ENCODE measurements at regions not wholly inside any gene's neighbourhood (a gene's known extent, or its start where the extent isn't known, plus 50 kb on each side); places are given as distances from the start of the nearest gene placed in this dataset.
"Not testable (repeated sequence)": the region's sequence is repeated elsewhere in the genome, so short reads cannot be mapped to it uniquely, and the experiment has no call there.

- DNase-seq (no peak), ATAC-seq (ENCODE audit: low FRiP score in 2 of 2) (no peak)
- no peaks in the 10 kb centered on the region for H3K9me3 ChIP-seq
- H3K27me3 ChIP-seq = no peaks in the 10 kb centered on the region
- 85 to 86% methylated on average over 2 of the region's 2 CpGs for WGBS, 2 donors
- H3K36me3 ChIP-seq = no peaks in the 10 kb centered on the region
- no peaks in the 10 kb centered on the region for H3K4me1 ChIP-seq
- no peak overlapping the region for H3K4me3 ChIP-seq
- TF ChIP-seq EP300 (IDR thresholded peaks at IDR 0.05) (no peak), POLR2AphosphoS5 (IDR thresholded peaks at IDR 0.05) (no peak), CTCF (IDR thresholded peaks at IDR 0.05) (no peak), POLR2A (IDR thresholded peaks at IDR 0.05) (no peak)
- no peak overlapping the region for H3K27ac ChIP-seq
These were observed 261.7 kb downstream of the ANKRD50 start for GRCh38 chr4:124450851-124451250.

- TF ChIP-seq POLR2A (IDR thresholded peaks at IDR 0.05) (no peak), CTCF (IDR thresholded peaks at IDR 0.05) (no peak), POLR2AphosphoS5 (IDR thresholded peaks at IDR 0.05) (no peak), EP300 (IDR thresholded peaks at IDR 0.05) (no peak)
- 85 to 89% methylated on average over 2 of the region's 2 CpGs for WGBS, 2 donors
- no peak overlapping the region for H3K27ac ChIP-seq
- H3K4me1 ChIP-seq = no peaks in the 10 kb centered on the region
- no peaks in the 10 kb centered on the region for H3K9me3 ChIP-seq
- no peaks in the 10 kb centered on the region for H3K36me3 ChIP-seq
- H3K27me3 ChIP-seq = no peaks in the 10 kb centered on the region
- DNase-seq (no peak), ATAC-seq (ENCODE audit: low FRiP score in 2 of 2) (no peak)
- no peak overlapping the region for H3K4me3 ChIP-seq
These were observed 257.7 kb downstream of the ANKRD50 start for GRCh38 chr4:124454772-124455270.

- WGBS, 2 donors = 95 to 97% methylated on average over 3 of the region's 3 CpGs
- H3K4me1 ChIP-seq = no peaks in the 10 kb centered on the region
- H3K27me3 ChIP-seq = no peaks in the 10 kb centered on the region
- H3K27ac ChIP-seq = no peak overlapping the region
- no peak overlapping the region for H3K4me3 ChIP-seq
- TF ChIP-seq EP300 (IDR thresholded peaks at IDR 0.05) (no peak), CTCF (IDR thresholded peaks at IDR 0.05) (no peak), POLR2AphosphoS5 (IDR thresholded peaks at IDR 0.05) (no peak), POLR2A (IDR thresholded peaks at IDR 0.05) (no peak)
- H3K36me3 ChIP-seq = no peaks in the 10 kb centered on the region
- no peak for DNase-seq
- no peak for ATAC-seq (ENCODE audit: low FRiP score in 2 of 2)
- H3K9me3 ChIP-seq = no peaks in the 10 kb centered on the region
These were observed 256.9 kb downstream of the ANKRD50 start for GRCh38 chr4:124455671-124456070.

GRCh38 chr4:124459196-124459940 is 253.2 kb downstream of the ANKRD50 start:
- no peak overlapping the region for H3K4me3 ChIP-seq
- WGBS, 2 donors = 72 to 81% methylated on average over 3 of the region's 3 CpGs
- no peaks in the 10 kb centered on the region for H3K27me3 ChIP-seq
- H3K36me3 ChIP-seq = no peaks in the 10 kb centered on the region
- ATAC-seq (ENCODE audit: low FRiP score in 2 of 2) (no peak), DNase-seq (no peak)
- no peaks in the 10 kb centered on the region for H3K4me1 ChIP-seq
- H3K9me3 ChIP-seq = peaks cover 0 to 24% (median 15%) of the 10 kb centered on the region in 4 donors
- H3K27ac ChIP-seq = peak overlapping the region in 1 of 4 donors; percentile 44
- TF ChIP-seq POLR2AphosphoS5 (IDR thresholded peaks at IDR 0.05) = no peak

- no peak for ATAC-seq (ENCODE audit: low FRiP score in 2 of 2)
- Histone ChIP-seq H3K36me3 (no peaks in the 10 kb centered on the region), H3K27me3 (no peaks in the 10 kb centered on the region), H3K4me3 (no peak overlapping the region), H3K9me3 (peaks cover 0 to 24% (median 15%) of the 10 kb centered on the region in 4 donors), H3K4me1 (no peaks in the 10 kb centered on the region), H3K27ac (peak overlapping the region in 1 of 4 donors; percentile 44)
- peak in 1 of 4 donors; percentile 49 for TF ChIP-seq EP300 (IDR thresholded peaks at IDR 0.05)
- no peak for TF ChIP-seq CTCF (IDR thresholded peaks at IDR 0.05)
- no peak for TF ChIP-seq POLR2AphosphoS5 (IDR thresholded peaks at IDR 0.05)
- 61% methylated on average over 5 of the region's 5 CpGs for WGBS, 2 donors
- no peak for DNase-seq
These were observed 252.6 kb downstream of the ANKRD50 start for GRCh38 chr4:124459941-124460310.

- H3K36me3 ChIP-seq; H3K4me1 ChIP-seq; H3K4me3 ChIP-seq; ATAC-seq (ENCODE audit: low FRiP score in 2 of 2); H3K27ac ChIP-seq; DNase-seq; H3K27me3 ChIP-seq: not testable (repeated sequence)
- WGBS, 2 donors = 90 to 93% methylated on average over 7 of the region's 7 CpGs
- H3K9me3 ChIP-seq = peaks cover 0 to 24% (median 15%) of the 10 kb centered on the region in 4 donors
These were observed 250.9 kb downstream of the ANKRD50 start for GRCh38 chr4:124461592-124461991.

Measured in upper lobe of left lung (tissue), 6 donors.